ENCODE measurements at regions not wholly inside any gene's neighbourhood (a gene's known extent, or its start where the extent isn't known, plus 50 kb on each side); places are given as distances from the start of the nearest gene placed in this dataset.
"Not testable (repeated sequence)": the region's sequence is repeated elsewhere in the genome, so short reads cannot be mapped to it uniquely, and the experiment has no call there.

GRCh38 chr20:25867015-25867775, 170.5 kb upstream of the ZNF337 start:
- not testable (repeated sequence) for DNase-seq (ENCODE audit: low read depth in 3 of 3, low spot score in 2 of 3)

GRCh38 chr20:25865715-25866656, 169.3 kb upstream of the ZNF337 start:
- no peak for DNase-seq (ENCODE audit: low read depth in 3 of 3, low spot score in 2 of 3)

GRCh38 chr20:25864963-25865714, 168.5 kb upstream of the ZNF337 start:
- DNase-seq (ENCODE audit: low read depth in 3 of 3, low spot score in 2 of 3), result not testable (repeated sequence)

- DNase-seq (ENCODE audit: low read depth in 3 of 3, low spot score in 2 of 3), result no peak
Measured at GRCh38 chr20:25864326-25864962, 167.8 kb upstream of the ZNF337 start.

GRCh38 chr20:25863536-25864325, 167.1 kb upstream of the ZNF337 start:
- no peak for DNase-seq (ENCODE audit: low read depth in 3 of 3, low spot score in 2 of 3)

GRCh38 chr20:25862967-25863530, 166.4 kb upstream of the ZNF337 start:
- DNase-seq (ENCODE audit: low read depth in 3 of 3, low spot score in 2 of 3), result peak in 2 of 3 donors; percentile 60 to 80

GRCh38 chr20:25860531-25861150, 164.0 kb upstream of the ZNF337 start:
- DNase-seq (ENCODE audit: low read depth in 3 of 3, low spot score in 2 of 3), result no peak

GRCh38 chr20:25859649-25860530, 163.2 kb upstream of the ZNF337 start:
- no peak for DNase-seq (ENCODE audit: low read depth in 3 of 3, low spot score in 2 of 3)

GRCh38 chr20:25858495-25859425, 162.1 kb upstream of the ZNF337 start:
- DNase-seq (ENCODE audit: low read depth in 3 of 3, low spot score in 2 of 3), result no peak

- not testable (repeated sequence) for DNase-seq (ENCODE audit: low read depth in 3 of 3, low spot score in 2 of 3)
Measured at GRCh38 chr20:25857091-25857788, 160.6 kb upstream of the ZNF337 start.

- DNase-seq (ENCODE audit: low read depth in 3 of 3, low spot score in 2 of 3), result no peak
Measured at GRCh38 chr20:25856256-25856884, 159.7 kb upstream of the ZNF337 start.

GRCh38 chr20:25855451-25856156, 159.0 kb upstream of the ZNF337 start:
- DNase-seq (ENCODE audit: low read depth in 3 of 3, low spot score in 2 of 3), result not testable (repeated sequence)

GRCh38 chr20:25854666-25855065, 158.0 kb upstream of the ZNF337 start:
- not testable (repeated sequence) for DNase-seq (ENCODE audit: low read depth in 3 of 3, low spot score in 2 of 3)

GRCh38 chr20:25853718-25854388, 157.2 kb upstream of the ZNF337 start:
- peak in 2 of 3 donors; percentile 74 to 77 for DNase-seq (ENCODE audit: low read depth in 3 of 3, low spot score in 2 of 3)
